ENCODE measurements at regions not wholly inside any gene's neighbourhood (a gene's known extent, or its start where the extent isn't known, plus 50 kb on each side); places are given as distances from the start of the nearest gene placed in this dataset.
A peak's percentile ranks its signal among the peaks of the same experiment; 100 is the strongest.

DNA sequence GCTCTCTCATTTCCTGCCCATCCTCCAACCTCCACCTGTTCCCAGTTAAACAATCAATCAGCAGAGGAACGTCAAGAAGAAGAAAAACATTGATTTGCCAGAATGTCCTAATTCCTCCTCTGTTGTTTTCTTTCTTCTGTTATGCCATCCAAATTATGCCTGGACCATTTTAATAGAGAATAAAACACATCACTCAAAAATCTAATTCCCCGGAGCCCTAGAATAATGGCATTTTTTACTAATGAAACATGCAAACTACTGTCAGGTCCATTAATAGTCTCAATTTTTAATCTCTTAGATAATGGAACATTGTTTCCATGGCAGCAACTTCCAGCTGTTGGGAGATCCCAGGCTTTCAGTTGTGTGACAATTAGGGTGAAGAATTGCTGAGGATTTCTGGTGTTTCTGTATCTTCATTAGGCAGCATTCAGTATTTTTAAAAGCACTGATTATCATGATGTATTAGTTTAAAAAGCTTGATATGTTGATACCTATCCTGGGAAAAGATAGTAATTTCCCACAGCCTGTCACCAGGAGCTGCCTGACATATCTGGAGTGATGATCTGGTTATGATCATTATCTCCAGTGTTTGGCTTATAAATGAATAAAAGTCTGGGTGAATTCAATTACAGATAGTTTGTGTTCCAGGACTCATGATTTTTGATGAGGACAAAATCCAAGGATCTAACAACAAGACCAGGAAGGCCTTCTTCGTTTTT lies 209.8 kb downstream of the TPBG start:
- DNase-seq (ENCODE audit: low read depth): no peak
- TF ChIP-seq, protein P1, sequence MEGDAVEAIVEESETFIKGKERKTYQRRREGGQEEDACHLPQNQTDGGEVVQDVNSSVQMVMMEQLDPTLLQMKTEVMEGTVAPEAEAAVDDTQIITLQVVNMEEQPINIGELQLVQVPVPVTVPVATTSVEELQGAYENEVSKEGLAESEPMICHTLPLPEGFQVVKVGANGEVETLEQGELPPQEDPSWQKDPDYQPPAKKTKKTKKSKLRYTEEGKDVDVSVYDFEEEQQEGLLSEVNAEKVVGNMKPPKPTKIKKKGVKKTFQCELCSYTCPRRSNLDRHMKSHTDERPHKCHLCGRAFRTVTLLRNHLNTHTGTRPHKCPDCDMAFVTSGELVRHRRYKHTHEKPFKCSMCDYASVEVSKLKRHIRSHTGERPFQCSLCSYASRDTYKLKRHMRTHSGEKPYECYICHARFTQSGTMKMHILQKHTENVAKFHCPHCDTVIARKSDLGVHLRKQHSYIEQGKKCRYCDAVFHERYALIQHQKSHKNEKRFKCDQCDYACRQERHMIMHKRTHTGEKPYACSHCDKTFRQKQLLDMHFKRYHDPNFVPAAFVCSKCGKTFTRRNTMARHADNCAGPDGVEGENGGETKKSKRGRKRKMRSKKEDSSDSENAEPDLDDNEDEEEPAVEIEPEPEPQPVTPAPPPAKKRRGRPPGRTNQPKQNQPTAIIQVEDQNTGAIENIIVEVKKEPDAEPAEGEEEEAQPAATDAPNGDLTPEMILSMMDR (IDR thresholded peaks at IDR 0.05; ENCODE audit: insufficient read depth, low read length): no peak
- H3K4me3 ChIP-seq (ENCODE audit: low read depth, low read length): no peak overlapping the region

DNA sequence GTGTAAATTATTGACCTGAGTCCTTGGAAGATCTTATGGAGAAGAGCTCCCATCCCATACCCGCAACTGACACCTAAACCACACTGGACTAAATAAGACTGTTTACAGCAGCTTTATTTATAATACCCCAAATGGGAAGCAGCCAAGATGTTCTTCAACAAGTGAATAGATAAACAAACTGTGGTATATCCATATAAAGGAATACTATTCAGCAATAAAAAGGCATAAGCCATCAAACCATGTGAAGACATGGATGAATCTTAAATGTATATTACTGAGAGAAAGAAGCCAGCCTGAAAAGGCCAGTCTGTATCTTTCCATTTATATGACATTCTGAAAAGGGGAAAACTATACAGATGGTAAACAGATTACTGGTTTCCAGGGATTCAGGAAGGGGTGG lies 212.7 kb downstream of the TPBG start:
- no peak for DNase-seq (ENCODE audit: low read depth)
- H3K4me3 ChIP-seq (ENCODE audit: low read depth, low read length): no peak overlapping the region

DNA sequence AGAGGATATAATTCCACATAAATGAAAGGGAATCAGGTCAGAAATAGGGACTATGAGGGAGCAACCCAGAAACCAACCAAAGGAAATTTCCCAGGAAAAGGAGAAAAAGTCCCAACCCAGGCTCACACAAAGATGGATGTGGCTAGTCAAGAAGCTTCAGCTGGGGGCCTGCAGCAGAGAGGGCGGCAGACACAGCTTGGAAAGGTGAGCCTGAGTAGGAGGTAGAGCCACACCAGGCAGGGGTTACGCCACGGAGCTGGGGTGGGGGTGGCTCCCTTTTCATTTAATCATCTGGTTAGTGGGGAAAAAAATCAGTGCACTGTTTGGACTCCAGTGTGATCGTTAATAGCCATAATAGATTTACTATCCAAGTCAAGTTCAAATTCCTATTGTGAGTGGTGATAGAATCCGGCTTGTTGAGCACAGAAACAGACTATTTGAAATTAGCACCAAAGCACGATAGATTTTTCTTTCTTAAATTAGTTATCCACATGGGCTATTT lies 220.6 kb downstream of the TPBG start:
- H3K4me3 ChIP-seq (ENCODE audit: low read depth, low read length): no peak overlapping the region
- TF ChIP-seq, protein P1 (IDR thresholded peaks at IDR 0.05; ENCODE audit: insufficient read depth, low read length): no peak
- no peak for DNase-seq (ENCODE audit: low read depth)

More for the DNA sequence above, 212.7 kb downstream of the TPBG start:
- TF ChIP-seq, protein P1 (IDR thresholded peaks at IDR 0.05; ENCODE audit: insufficient read depth, low read length): no peak

DNA sequence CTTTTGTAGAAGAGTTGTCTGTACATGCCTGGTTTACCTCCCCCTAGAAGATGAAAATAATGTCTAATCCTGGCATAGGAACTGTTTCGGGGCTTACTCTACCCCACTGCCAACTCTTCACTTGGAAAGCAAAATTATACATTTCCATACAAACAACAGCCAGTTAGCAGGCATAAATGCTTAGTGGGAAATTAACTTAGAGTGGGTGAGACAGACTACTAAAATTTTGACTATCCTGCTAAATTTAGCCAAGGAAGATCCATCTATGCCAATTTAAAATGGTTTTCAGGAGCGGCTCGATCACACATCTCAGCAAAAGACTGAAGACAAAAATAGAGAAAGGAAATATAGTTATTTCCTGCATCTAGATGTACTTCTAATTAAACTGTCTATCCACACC lies 221.2 kb downstream of the TPBG start:
- TF ChIP-seq, protein P1 (IDR thresholded peaks at IDR 0.05; ENCODE audit: insufficient read depth, low read length): no peak
- no peak overlapping the region for H3K4me3 ChIP-seq (ENCODE audit: low read depth, low read length)
- no peak for DNase-seq (ENCODE audit: low read depth)

DNA sequence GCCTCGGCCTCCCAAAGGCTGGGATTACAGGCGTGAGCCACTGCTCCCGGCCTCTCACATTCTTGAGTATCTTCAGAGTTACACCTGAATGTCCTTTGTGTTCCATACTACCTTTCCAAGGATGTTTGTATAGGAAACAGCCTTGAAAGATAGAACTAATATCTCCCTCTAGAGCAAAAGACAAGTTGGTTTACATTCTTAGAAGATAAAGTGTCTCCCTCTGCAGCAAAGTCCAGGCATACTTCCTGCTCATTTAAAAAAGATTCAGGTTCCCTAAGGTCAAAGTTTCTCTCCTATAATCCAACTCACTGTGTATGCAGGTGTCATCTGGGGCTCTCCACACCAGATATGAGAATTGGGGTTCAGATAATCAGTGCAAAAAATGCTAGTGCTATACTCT lies 224.4 kb downstream of the TPBG start:
- H3K4me3 ChIP-seq (ENCODE audit: low read depth, low read length): no peak overlapping the region
- DNase-seq (ENCODE audit: low read depth): no peak
- TF ChIP-seq, protein P1 (IDR thresholded peaks at IDR 0.05; ENCODE audit: insufficient read depth, low read length): peak; percentile 6

DNA sequence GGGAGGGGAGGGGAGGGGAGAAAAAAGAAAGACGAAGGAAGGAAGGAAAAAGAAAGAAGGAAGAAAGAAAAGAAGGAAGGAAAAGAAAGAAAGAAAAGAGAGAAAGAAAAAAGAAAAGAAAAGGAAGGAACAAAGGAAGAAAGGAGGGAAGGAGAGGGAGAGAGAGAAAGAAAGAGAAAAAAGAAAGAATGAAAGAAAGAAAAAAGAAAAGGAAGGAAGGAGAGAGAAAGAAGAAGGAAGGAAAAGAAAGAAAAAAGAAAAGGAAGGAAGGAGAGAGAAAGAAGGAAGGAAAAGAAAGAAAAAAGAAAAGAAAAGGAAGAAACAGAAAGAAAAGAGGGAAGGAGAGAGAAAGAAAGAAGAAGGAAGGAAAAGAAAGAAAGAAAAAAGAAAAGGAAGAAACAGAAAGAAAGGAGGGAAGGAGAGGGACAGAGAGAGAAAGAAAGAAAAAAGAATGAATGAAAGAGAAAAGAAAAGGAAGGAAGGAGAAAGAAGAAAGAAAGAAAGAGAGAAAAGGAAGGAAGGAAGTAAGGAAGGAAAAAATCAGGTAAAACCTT lies 225.3 kb downstream of the TPBG start:
- no peak for DNase-seq (ENCODE audit: low read depth)
- no peak overlapping the region for H3K4me3 ChIP-seq (ENCODE audit: low read depth, low read length)
- TF ChIP-seq, protein P1 (IDR thresholded peaks at IDR 0.05; ENCODE audit: insufficient read depth, low read length): no peak
